ENCODE measurements at regions not wholly inside any gene's neighbourhood (a gene's known extent, or its start where the extent isn't known, plus 50 kb on each side); places are given as distances from the start of the nearest gene placed in this dataset.
"Not testable (repeated sequence)": the region's sequence is repeated elsewhere in the genome, so short reads cannot be mapped to it uniquely, and the experiment has no call there.

GRCh38 chr6:134805168-134805567, 144.7 kb downstream of the ALDH8A1 start:
- Histone ChIP-seq H2BK5ac (ENCODE audit: low read depth, low read length, poor library complexity, severe bottlenecking) (no peak overlapping the region), H3K9ac (ENCODE audit: low read length) (no peak overlapping the region), H3K14ac (ENCODE audit: low read length in 2 of 2) (no peak overlapping the region), H2AFZ (ENCODE audit: low read depth, low read length) (no peak overlapping the region), H4K8ac (ENCODE audit: low read length) (no peak overlapping the region), H3K36me3 (ENCODE audit: control insufficient read depth in 1 of 2, insufficient read depth in 2 of 2, low read depth in 1 of 2, low read length in 2 of 2) (no peaks in the 10 kb centered on the region), H3K4me1 (ENCODE audit: control insufficient read depth, insufficient read depth, low read depth, low read length) (peaks cover 8% of the 10 kb centered on the region), H2BK12ac (ENCODE audit: low read length in 2 of 2) (no peak overlapping the region), H4K91ac (ENCODE audit: low read length) (no peak overlapping the region), H3K27me3 (ENCODE audit: control insufficient read depth in 1 of 2, insufficient read depth in 1 of 2, low read length in 2 of 2) (no peaks in the 10 kb centered on the region), H3K4me2 (ENCODE audit: low read length, poor library complexity, severe bottlenecking) (no peak overlapping the region), H2AK5ac (ENCODE audit: low read length, severe bottlenecking) (no peak overlapping the region), H3K23ac (ENCODE audit: low read length in 2 of 2) (no peak overlapping the region), H3K4me3 (ENCODE audit: insufficient read depth in 1 of 2, low read depth in 1 of 2, low read length in 2 of 2) (no peak overlapping the region), H3K4ac (ENCODE audit: low read depth in 1 of 2, low read length in 2 of 2) (no peak overlapping the region), H3K18ac (ENCODE audit: low read depth in 1 of 2, low read length in 2 of 2) (no peak overlapping the region), H2BK120ac (ENCODE audit: low read depth, low read length) (no peak overlapping the region), H3K27ac (ENCODE audit: low read length, poor library complexity, severe bottlenecking) (no peak overlapping the region), H3K79me1 (replicated peaks; ENCODE audit: low read length, poor library complexity, severe bottlenecking) (no peaks in the 10 kb centered on the region), H2BK15ac (ENCODE audit: low read depth, poor library complexity, severe bottlenecking) (no peak overlapping the region), H3K9me3 (ENCODE audit: control insufficient read depth, low read length) (no peaks in the 10 kb centered on the region)
- no peak for DNase-seq
- WGBS: 98% methylated on average over 5 of the region's 6 CpGs

GRCh38 chr6:134804311-134804710, 145.6 kb downstream of the ALDH8A1 start:
- not testable (repeated sequence) for H3K23ac ChIP-seq (ENCODE audit: low read length in 2 of 2); H3K18ac ChIP-seq (ENCODE audit: low read depth in 1 of 2, low read length in 2 of 2); DNase-seq; H3K9me3 ChIP-seq (ENCODE audit: control insufficient read depth, low read length); H3K79me1 ChIP-seq (replicated peaks; ENCODE audit: low read length, poor library complexity, severe bottlenecking); H4K91ac ChIP-seq (ENCODE audit: low read length); H2BK5ac ChIP-seq (ENCODE audit: low read depth, low read length, poor library complexity, severe bottlenecking); H3K4me2 ChIP-seq (ENCODE audit: low read length, poor library complexity, severe bottlenecking); H2AK5ac ChIP-seq (ENCODE audit: low read length, severe bottlenecking); H2AFZ ChIP-seq (ENCODE audit: low read depth, low read length); H4K8ac ChIP-seq (ENCODE audit: low read length); H3K4ac ChIP-seq (ENCODE audit: low read depth in 1 of 2, low read length in 2 of 2); H3K4me1 ChIP-seq (ENCODE audit: control insufficient read depth, insufficient read depth, low read depth, low read length); H3K27me3 ChIP-seq (ENCODE audit: control insufficient read depth in 1 of 2, insufficient read depth in 1 of 2, low read length in 2 of 2); H3K9ac ChIP-seq (ENCODE audit: low read length); H3K14ac ChIP-seq (ENCODE audit: low read length in 2 of 2); H3K36me3 ChIP-seq (ENCODE audit: control insufficient read depth in 1 of 2, insufficient read depth in 2 of 2, low read depth in 1 of 2, low read length in 2 of 2); H3K27ac ChIP-seq (ENCODE audit: low read length, poor library complexity, severe bottlenecking); H2BK12ac ChIP-seq (ENCODE audit: low read length in 2 of 2); H3K4me3 ChIP-seq (ENCODE audit: insufficient read depth in 1 of 2, low read depth in 1 of 2, low read length in 2 of 2); H2BK15ac ChIP-seq (ENCODE audit: low read depth, poor library complexity, severe bottlenecking); H2BK120ac ChIP-seq (ENCODE audit: low read depth, low read length)
- WGBS: 92% methylated on average over 10 of the region's 10 CpGs

GRCh38 chr6:134802426-134803058, 147.4 kb downstream of the ALDH8A1 start:
- H3K4ac ChIP-seq (ENCODE audit: low read depth in 1 of 2, low read length in 2 of 2): no peak overlapping the region
- H3K9me3 ChIP-seq (ENCODE audit: control insufficient read depth, low read length): no peaks in the 10 kb centered on the region
- H3K4me1 ChIP-seq (ENCODE audit: control insufficient read depth, insufficient read depth, low read depth, low read length): peaks cover 8% of the 10 kb centered on the region
- 86% methylated on average over 4 of the region's 5 CpGs for WGBS
- no peak overlapping the region for H3K14ac ChIP-seq (ENCODE audit: low read length in 2 of 2)
- peak overlapping the region; percentile 2 for H3K4me2 ChIP-seq (ENCODE audit: low read length, poor library complexity, severe bottlenecking)
- no peak overlapping the region for H3K23ac ChIP-seq (ENCODE audit: low read length in 2 of 2)
- no peak overlapping the region for H2BK15ac ChIP-seq (ENCODE audit: low read depth, poor library complexity, severe bottlenecking)
- DNase-seq: peak; percentile 6
- no peak overlapping the region for H3K9ac ChIP-seq (ENCODE audit: low read length)
- H3K36me3 ChIP-seq (ENCODE audit: control insufficient read depth in 1 of 2, insufficient read depth in 2 of 2, low read depth in 1 of 2, low read length in 2 of 2): no peaks in the 10 kb centered on the region
- H3K18ac ChIP-seq (ENCODE audit: low read depth in 1 of 2, low read length in 2 of 2): no peak overlapping the region
- no peak overlapping the region for H2AFZ ChIP-seq (ENCODE audit: low read depth, low read length)
- no peak overlapping the region for H4K91ac ChIP-seq (ENCODE audit: low read length)
- peak overlapping the region; percentile 90 for H2AK5ac ChIP-seq (ENCODE audit: low read length, severe bottlenecking)
- no peak overlapping the region for H2BK120ac ChIP-seq (ENCODE audit: low read depth, low read length)
- peak overlapping the region; percentile 78 for H3K27ac ChIP-seq (ENCODE audit: low read length, poor library complexity, severe bottlenecking)
- no peak overlapping the region for H2BK12ac ChIP-seq (ENCODE audit: low read length in 2 of 2)
- no peaks in the 10 kb centered on the region for H3K27me3 ChIP-seq (ENCODE audit: control insufficient read depth in 1 of 2, insufficient read depth in 1 of 2, low read length in 2 of 2)
- H3K4me3 ChIP-seq (ENCODE audit: insufficient read depth in 1 of 2, low read depth in 1 of 2, low read length in 2 of 2): no peak overlapping the region
- no peak overlapping the region for H4K8ac ChIP-seq (ENCODE audit: low read length)
- H3K79me1 ChIP-seq (replicated peaks; ENCODE audit: low read length, poor library complexity, severe bottlenecking): no peaks in the 10 kb centered on the region
- no peak overlapping the region for H2BK5ac ChIP-seq (ENCODE audit: low read depth, low read length, poor library complexity, severe bottlenecking)

GRCh38 chr6:134797400-134798113, 152.3 kb downstream of the ALDH8A1 start:
- no peak overlapping the region for H3K4ac ChIP-seq (ENCODE audit: low read depth in 1 of 2, low read length in 2 of 2)
- H3K4me3 ChIP-seq (ENCODE audit: insufficient read depth in 1 of 2, low read depth in 1 of 2, low read length in 2 of 2): no peak overlapping the region
- no peak overlapping the region for H3K27ac ChIP-seq (ENCODE audit: low read length, poor library complexity, severe bottlenecking)
- no peak overlapping the region for H2AFZ ChIP-seq (ENCODE audit: low read depth, low read length)
- H3K9me3 ChIP-seq (ENCODE audit: control insufficient read depth, low read length): peaks cover 3% of the 10 kb centered on the region
- H3K4me1 ChIP-seq (ENCODE audit: control insufficient read depth, insufficient read depth, low read depth, low read length): peaks cover 4% of the 10 kb centered on the region
- H3K9ac ChIP-seq (ENCODE audit: low read length): no peak overlapping the region
- no peak overlapping the region for H2AK5ac ChIP-seq (ENCODE audit: low read length, severe bottlenecking)
- H3K27me3 ChIP-seq (ENCODE audit: control insufficient read depth in 1 of 2, insufficient read depth in 1 of 2, low read length in 2 of 2): no peaks in the 10 kb centered on the region
- peak; percentile 69 for DNase-seq
- no peak overlapping the region for H3K14ac ChIP-seq (ENCODE audit: low read length in 2 of 2)
- H3K36me3 ChIP-seq (ENCODE audit: control insufficient read depth in 1 of 2, insufficient read depth in 2 of 2, low read depth in 1 of 2, low read length in 2 of 2): no peaks in the 10 kb centered on the region
- H2BK15ac ChIP-seq (ENCODE audit: low read depth, poor library complexity, severe bottlenecking): no peak overlapping the region
- H4K8ac ChIP-seq (ENCODE audit: low read length): no peak overlapping the region
- no peak overlapping the region for H3K23ac ChIP-seq (ENCODE audit: low read length in 2 of 2)
- H3K4me2 ChIP-seq (ENCODE audit: low read length, poor library complexity, severe bottlenecking): no peak overlapping the region
- no peak overlapping the region for H4K91ac ChIP-seq (ENCODE audit: low read length)
- H2BK5ac ChIP-seq (ENCODE audit: low read depth, low read length, poor library complexity, severe bottlenecking): no peak overlapping the region
- H3K18ac ChIP-seq (ENCODE audit: low read depth in 1 of 2, low read length in 2 of 2): no peak overlapping the region
- 17% methylated on average over 6 of the region's 7 CpGs for WGBS
- H2BK120ac ChIP-seq (ENCODE audit: low read depth, low read length): no peak overlapping the region
- no peaks in the 10 kb centered on the region for H3K79me1 ChIP-seq (replicated peaks; ENCODE audit: low read length, poor library complexity, severe bottlenecking)
- H2BK12ac ChIP-seq (ENCODE audit: low read length in 2 of 2): no peak overlapping the region

Data from mesenchymal stem cell (in vitro differentiated cells and primary cell).